GM10266 (cell line): ENCODE measurements at regions not wholly inside any gene's neighbourhood (a gene's known extent, or its start where the extent isn't known, plus 50 kb on each side); places are given as distances from the start of the nearest gene placed in this dataset.

Experiments
- DNase-seq: peaks from one replicate; pipeline ENCODE4 v3.0.0; 2012; ENCODE audit errors: extremely low spot score
- CTCF ChIP-seq: IDR thresholded peaks from 2 replicates; pipeline ENCODE4 v1.5.1; 2012; ENCODE audit warnings: mild to moderate bottlenecking, low read depth; ENCODE audit not compliant: control insufficient read depth, insufficient read depth; ENCODE audit errors: missing control alignments

- DNase-seq: no peak
- no peak for TF ChIP-seq CTCF
Measured at GRCh38 chr5:143646961-143647360, 165.0 kb upstream of the HMHB1 start.

- no peak for TF ChIP-seq CTCF
- no peak for DNase-seq
Measured at GRCh38 chr5:143645356-143645755, 166.6 kb upstream of the HMHB1 start.

- TF ChIP-seq CTCF: no peak
- no peak for DNase-seq
Measured at GRCh38 chr5:143644727-143645126, 167.2 kb upstream of the HMHB1 start.

- DNase-seq: no peak
- TF ChIP-seq CTCF: no peak
Measured at GRCh38 chr5:143642791-143643190, 169.2 kb upstream of the HMHB1 start.

- peak; percentile 30 for DNase-seq
- no peak for TF ChIP-seq CTCF
Measured at GRCh38 chr5:143641549-143642355, 170.2 kb upstream of the HMHB1 start.

GRCh38 chr5:143638654-143639053, 173.3 kb upstream of the HMHB1 start:
- no peak for TF ChIP-seq CTCF
- DNase-seq: no peak

- DNase-seq: no peak
- TF ChIP-seq CTCF: no peak
Measured at GRCh38 chr5:143636931-143637528, 174.9 kb upstream of the HMHB1 start.
